Lower leg skin (tissue), 3 donors: ENCODE measurements at regions not wholly inside any gene's neighbourhood (a gene's known extent, or its start where the extent isn't known, plus 50 kb on each side); places are given as distances from the start of the nearest gene placed in this dataset.

Experiments
- POLR2A ChIP-seq, 2 donors: fragments of 450-650 bp; IDR thresholded peaks; one replicate each; pipeline ENCODE4 v1.6.1; 2016 to 2017; ENCODE audit warnings: antibody characterized with exemption in 2 of 2, mild to moderate bottlenecking in 1 of 2, moderate library complexity in 1 of 2
- TF ChIP-seq, protein P1 (sequence below), 3 donors: fragments of 450-650 bp; IDR thresholded peaks; one replicate each; pipeline ENCODE4 v1.5.1; 2016; ENCODE audit warnings: antibody characterized with exemption in 3 of 3, mild to moderate bottlenecking in 3 of 3, moderate library complexity in 2 of 3

DNA sequence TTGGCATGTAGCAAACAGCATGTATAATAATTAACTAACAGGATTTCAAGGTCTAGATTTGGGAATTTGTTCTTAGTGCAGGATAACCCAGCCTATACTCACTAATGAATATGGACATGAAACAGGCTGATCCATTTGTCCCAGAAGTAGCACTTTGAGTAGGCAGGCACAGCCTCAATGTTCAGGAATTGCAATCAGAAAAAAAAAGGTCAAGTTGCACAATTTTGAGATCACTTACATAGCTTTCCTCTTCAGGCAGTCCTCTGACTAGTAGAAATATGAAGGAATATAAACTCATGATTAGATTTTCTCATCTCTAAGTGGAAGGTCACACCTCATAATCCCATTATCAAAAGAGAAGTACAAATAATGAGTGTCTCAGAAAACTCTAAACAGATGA lies 921.4 kb upstream of the CELF2 start:
- no peak for TF ChIP-seq POLR2A (IDR thresholded peaks at IDR 0.05)
- TF ChIP-seq, protein P1, sequence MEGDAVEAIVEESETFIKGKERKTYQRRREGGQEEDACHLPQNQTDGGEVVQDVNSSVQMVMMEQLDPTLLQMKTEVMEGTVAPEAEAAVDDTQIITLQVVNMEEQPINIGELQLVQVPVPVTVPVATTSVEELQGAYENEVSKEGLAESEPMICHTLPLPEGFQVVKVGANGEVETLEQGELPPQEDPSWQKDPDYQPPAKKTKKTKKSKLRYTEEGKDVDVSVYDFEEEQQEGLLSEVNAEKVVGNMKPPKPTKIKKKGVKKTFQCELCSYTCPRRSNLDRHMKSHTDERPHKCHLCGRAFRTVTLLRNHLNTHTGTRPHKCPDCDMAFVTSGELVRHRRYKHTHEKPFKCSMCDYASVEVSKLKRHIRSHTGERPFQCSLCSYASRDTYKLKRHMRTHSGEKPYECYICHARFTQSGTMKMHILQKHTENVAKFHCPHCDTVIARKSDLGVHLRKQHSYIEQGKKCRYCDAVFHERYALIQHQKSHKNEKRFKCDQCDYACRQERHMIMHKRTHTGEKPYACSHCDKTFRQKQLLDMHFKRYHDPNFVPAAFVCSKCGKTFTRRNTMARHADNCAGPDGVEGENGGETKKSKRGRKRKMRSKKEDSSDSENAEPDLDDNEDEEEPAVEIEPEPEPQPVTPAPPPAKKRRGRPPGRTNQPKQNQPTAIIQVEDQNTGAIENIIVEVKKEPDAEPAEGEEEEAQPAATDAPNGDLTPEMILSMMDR (IDR thresholded peaks at IDR 0.05): no peak
